Epidermal melanocyte (primary cell): ENCODE measurements at regions not wholly inside any gene's neighbourhood (a gene's known extent, or its start where the extent isn't known, plus 50 kb on each side); places are given as distances from the start of the nearest gene placed in this dataset.
"Not testable (repeated sequence)": the region's sequence is repeated elsewhere in the genome, so short reads cannot be mapped to it uniquely, and the experiment has no call there.

ENCODE experiments used
- DNase-seq: peaks from one replicate; pipeline ENCODE4 v3.0.0; 2011; ENCODE audit warnings: low spot score; ENCODE audit not compliant: insufficient read length

- no peak for DNase-seq
Observed at GRCh38 chr4:110424144-110424543, 51.8 kb upstream of the ENPEP start.

- no peak for DNase-seq
Observed at GRCh38 chr4:110418641-110419040, 57.3 kb upstream of the ENPEP start.

- no peak for DNase-seq
Observed at GRCh38 chr4:110417136-110417535, 58.8 kb upstream of the ENPEP start.

GRCh38 chr4:110415478-110415877 lies 60.5 kb upstream of the ENPEP start:
- no peak for DNase-seq

GRCh38 chr4:110415041-110415440 lies 60.9 kb upstream of the ENPEP start:
- DNase-seq, result no peak

GRCh38 chr4:110414561-110414920 lies 61.4 kb upstream of the ENPEP start:
- DNase-seq, result no peak

GRCh38 chr4:110413807-110414560 lies 62.0 kb upstream of the ENPEP start:
- DNase-seq, result not testable (repeated sequence)

GRCh38 chr4:110412354-110413065 lies 63.4 kb upstream of the ENPEP start:
- no peak for DNase-seq

GRCh38 chr4:110411574-110412011 lies 64.4 kb upstream of the ENPEP start:
- DNase-seq, result no peak

GRCh38 chr4:110410853-110411573 lies 64.9 kb upstream of the ENPEP start:
- DNase-seq, result not testable (repeated sequence)

GRCh38 chr4:110400086-110400485 lies 75.9 kb upstream of the ENPEP start:
- DNase-seq, result no peak

- not testable (repeated sequence) for DNase-seq
Observed at GRCh38 chr4:110399046-110399445, 76.9 kb upstream of the ENPEP start.

- DNase-seq, result no peak
Observed at GRCh38 chr4:110396963-110397362, 79.0 kb upstream of the ENPEP start.

GRCh38 chr4:110395421-110395820 lies 80.5 kb upstream of the ENPEP start:
- DNase-seq, result no peak

GRCh38 chr4:110394871-110395270 lies 81.1 kb upstream of the ENPEP start:
- DNase-seq, result no peak

GRCh38 chr4:110381784-110382183 lies 94.2 kb upstream of the ENPEP start:
- DNase-seq, result no peak

GRCh38 chr4:110372485-110372884 lies 103.5 kb upstream of the ENPEP start:
- DNase-seq, result no peak

- DNase-seq, result no peak
Observed at GRCh38 chr4:110371016-110371770, 104.8 kb upstream of the ENPEP start.

- no peak for DNase-seq
Observed at GRCh38 chr4:110368409-110368808, 107.5 kb upstream of the ENPEP start.

- DNase-seq, result no peak
Observed at GRCh38 chr4:110367156-110367555, 108.8 kb upstream of the ENPEP start.

- no peak for DNase-seq
Observed at GRCh38 chr4:110365761-110366160, 110.2 kb upstream of the ENPEP start.
